GM18502 (cell line): ENCODE measurements at regions not wholly inside any gene's neighbourhood (a gene's known extent, or its start where the extent isn't known, plus 50 kb on each side); places are given as distances from the start of the nearest gene placed in this dataset.

Source experiments
- ATAC-seq: cut with Tn5 transposase; IDR thresholded peaks from one replicate; pipeline ENCODE4 v1.9.1; 2021; ENCODE audit warnings: mild to moderate bottlenecking; ENCODE audit not compliant: unreplicated experiment, poor library complexity

- ATAC-seq = no peak
Observed at GRCh38 chr1:212219679-212220463, 65.3 kb upstream of the PPP2R5A start.

DNA sequence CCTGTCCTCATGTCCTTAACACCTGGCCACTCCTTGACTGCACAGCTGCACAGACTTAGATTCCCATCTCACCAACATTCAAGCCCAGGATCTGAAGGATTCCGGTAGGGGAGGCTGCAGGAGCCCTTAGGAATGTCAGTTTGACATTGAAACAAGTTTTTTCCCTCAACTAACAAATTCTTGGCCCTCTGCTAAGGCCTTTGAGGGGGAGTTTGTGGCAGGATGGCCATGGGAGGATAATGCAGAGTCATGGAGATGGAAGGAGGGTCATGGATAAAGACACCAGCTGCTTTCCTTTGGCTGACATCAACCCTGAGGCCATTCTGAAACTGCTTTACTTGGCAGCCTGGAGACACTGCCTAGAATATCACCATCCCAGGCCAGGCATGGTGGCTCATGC is 63.4 kb upstream of the PPP2R5A start:
- ATAC-seq = no peak

GRCh38 chr1:212224102-212224501 is 61.1 kb upstream of the PPP2R5A start:
- ATAC-seq = no peak

DNA sequence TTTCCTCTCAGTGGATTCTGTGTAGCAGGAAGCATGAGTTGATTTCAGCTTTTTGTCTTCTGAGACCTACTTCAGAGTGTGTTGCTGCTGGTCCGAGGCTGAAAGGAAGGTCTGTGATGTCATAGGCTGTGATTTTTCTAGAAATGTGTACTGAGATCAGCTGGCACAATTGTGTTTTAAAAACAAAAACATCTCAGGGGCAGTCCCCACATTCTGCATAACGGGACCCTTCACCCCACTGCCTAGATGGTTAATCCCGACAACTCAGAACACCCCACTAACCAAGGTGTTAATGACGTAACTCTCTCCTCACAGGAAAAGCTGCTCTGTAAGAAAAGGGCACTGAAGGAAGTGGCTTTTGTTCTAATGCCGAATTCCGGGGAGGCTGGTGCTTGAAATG is 59.8 kb upstream of the PPP2R5A start:
- no peak for ATAC-seq

DNA sequence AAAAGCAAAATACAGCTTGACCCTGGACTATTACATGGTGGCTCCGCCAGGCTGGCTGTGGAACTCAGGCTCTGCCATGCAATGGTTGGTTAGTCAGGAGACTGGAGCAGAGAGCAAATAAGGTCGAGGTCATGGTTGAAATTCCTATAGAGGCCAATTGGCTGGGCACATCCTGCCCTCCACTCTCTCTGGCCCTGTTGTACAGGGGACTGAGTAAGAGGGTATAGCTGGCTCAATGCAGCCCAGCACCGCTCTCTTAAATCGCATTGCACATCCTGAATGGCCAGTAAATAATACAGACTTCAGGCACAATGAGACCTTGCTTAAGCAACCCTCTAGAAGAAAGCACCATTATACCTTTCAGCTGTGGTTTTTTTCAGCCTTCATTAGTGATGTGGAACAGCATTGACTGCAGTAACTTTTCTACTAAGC is 59.3 kb upstream of the PPP2R5A start:
- no peak for ATAC-seq

DNA sequence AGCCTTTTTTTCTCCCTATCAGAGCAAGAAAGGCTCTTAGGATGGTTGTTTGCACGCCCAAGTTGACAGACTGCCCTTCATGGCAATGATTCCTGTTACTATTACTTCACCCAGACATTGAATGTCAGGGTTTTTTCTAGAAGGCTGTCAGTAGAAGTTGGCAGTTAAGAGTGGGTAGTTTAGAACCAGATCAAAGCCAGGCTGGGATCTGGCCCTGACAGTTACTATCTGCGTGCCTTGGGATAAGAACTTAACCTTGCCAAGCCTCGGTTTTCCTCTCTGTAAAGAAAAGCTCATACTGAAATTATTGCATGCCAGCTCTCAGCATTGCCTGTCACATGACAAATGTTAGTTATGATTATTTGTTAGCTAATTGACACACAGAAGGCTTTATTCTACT is 58.7 kb upstream of the PPP2R5A start:
- no peak for ATAC-seq

DNA sequence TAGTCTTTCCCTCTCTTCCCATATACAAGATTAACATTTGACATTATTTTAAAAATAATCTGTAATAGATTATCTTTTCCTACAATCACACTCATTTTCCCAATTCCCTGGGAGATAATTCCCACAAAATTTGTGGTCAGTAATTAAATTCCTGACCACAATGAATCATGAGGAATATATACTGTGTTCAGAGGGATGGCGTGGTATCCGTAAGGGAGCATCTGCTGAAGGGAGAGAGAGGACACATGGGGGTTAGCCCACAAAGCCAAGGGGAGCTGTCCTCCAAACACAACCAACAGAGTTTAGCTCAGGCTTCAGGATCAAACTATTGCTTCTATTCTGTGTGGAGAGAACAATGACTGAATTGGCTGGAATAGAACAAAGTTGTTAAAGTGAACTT is 57.1 kb upstream of the PPP2R5A start:
- no peak for ATAC-seq

GRCh38 chr1:212228591-212229119 is 56.6 kb upstream of the PPP2R5A start:
- no peak for ATAC-seq

DNA sequence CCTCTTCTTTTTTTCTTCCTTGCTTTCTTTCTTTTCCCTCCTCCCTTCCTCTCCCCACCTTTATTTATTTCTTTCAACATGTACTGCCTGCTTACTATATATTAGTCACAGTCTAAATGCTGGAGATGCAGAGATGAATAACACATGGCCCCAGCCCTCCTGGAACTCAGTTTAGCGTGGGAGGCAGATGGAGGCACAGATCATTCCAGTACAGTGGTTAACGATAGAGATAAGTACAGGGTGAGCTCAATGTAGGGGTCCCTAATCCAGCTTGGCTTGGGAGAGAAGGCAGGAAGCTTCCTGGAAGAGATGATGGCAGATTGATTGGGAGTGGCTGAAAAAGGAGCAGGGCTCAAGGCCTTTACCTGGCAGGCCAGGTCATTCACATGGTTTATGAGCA is 55.6 kb upstream of the PPP2R5A start:
- no peak for ATAC-seq

GRCh38 chr1:212230329-212230728 is 54.9 kb upstream of the PPP2R5A start:
- no peak for ATAC-seq

- ATAC-seq = no peak
Observed at GRCh38 chr1:212231372-212231771, 53.8 kb upstream of the PPP2R5A start.

DNA sequence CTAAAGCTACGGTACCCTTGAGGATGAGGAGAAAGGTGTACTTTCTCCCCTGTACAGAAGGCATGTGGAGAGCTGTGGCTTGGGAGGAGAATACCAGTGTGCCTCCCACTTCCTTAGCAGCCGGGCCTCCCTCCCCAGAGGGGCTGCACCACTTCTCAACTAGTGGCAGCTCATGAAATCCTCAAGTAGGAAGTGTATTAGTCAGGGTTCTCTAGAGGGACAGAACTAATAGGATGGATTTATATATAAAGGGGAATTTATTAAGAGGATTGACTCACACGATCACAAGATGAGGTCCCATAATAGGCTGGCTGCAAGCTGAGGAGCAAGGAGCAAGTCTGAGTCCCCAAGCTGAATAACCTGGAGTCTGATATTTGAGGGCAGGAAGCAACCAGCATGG is 53.1 kb upstream of the PPP2R5A start:
- no peak for ATAC-seq

- no peak for ATAC-seq
Observed at GRCh38 chr1:212233321-212233720, 51.9 kb upstream of the PPP2R5A start.

DNA sequence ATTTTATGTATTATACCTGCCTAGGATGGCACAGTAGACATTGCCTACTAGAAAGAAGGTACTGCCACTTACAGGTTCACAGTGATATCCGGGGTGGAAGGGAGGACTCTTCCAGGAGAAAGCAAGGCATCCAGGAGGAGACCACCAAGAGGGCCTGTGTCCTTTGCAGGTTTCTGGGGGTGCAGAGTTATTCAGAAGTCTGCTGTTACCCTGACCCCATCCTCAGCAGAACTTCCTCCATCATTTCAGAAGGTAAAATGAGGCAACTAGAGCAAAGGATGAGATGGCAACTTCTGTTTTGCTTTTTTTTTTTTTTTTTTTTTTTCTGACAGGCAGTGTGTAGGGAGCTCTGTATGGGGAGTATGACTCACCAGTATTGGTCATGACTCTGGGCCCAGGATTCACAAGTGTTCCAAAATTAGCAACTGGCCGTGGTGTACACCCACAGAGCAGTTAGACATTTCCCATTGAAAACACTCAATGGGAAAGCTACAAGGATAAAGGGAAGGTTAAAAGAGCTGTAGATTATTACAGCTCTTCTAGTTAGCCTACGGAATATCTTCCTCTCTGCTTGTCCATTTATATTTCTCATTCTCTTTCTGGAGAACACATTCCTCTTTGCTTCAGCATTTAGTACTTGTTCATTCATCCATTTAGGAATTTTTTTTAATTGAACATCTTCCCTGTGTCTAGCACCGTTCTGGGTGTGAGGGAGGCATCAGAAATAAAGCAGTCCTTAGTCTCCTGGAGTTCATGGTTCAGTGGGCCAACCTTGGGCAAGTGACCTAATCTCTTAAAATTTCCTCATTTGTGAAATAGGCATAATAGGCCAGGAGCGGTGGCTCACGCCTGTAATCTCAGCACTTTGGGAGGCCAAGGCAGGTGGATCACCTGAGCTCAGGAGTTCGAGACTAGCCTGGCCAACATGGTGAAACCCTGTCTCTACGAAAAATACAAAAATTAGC is 50.5 kb upstream of the PPP2R5A start:
- peak; percentile 84 for ATAC-seq
